GM12865 (cell line): ENCODE measurements at regions not wholly inside any gene's neighbourhood (a gene's known extent, or its start where the extent isn't known, plus 50 kb on each side); places are given as distances from the start of the nearest gene placed in this dataset.

Experiments
- DNase-seq: peaks from one replicate; pipeline ENCODE4 v3.0.0; 2010; ENCODE audit warnings: low read depth
- H3K4me3 ChIP-seq: 2 replicates; pipeline ENCODE4 v1.5.1; 2011; ENCODE audit warnings: mild to moderate bottlenecking, low read depth, low read length, control low read depth
- TF ChIP-seq, protein P1 (sequence below): IDR thresholded peaks from 2 replicates; pipeline ENCODE4 v1.5.1; 2011; ENCODE audit warnings: low read length, control low read depth, low read depth, inconsistent platforms; ENCODE audit not compliant: insufficient read depth; ENCODE audit errors: missing control alignments

DNA sequence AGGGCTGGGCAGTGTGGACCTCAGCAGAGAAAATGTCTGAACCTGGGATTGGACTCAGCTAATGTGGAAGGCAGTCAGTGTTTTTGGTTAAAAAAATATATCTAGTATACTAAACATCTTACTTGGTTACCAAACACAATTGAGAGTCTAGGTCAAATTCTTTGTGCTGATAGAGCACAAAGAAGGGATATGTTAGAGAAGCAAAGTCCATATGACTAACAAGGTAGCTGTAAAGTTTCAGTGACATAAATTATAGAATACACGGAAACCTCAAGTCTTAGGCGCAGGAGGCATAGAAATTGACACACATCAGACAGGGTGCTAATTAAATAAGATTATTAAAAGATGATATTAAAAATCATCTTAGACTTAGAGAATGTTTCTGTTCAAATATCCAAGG is 718.3 kb downstream of the TLR4 start:
- no peak overlapping the region for H3K4me3 ChIP-seq
- DNase-seq: no peak
- TF ChIP-seq, protein P1, sequence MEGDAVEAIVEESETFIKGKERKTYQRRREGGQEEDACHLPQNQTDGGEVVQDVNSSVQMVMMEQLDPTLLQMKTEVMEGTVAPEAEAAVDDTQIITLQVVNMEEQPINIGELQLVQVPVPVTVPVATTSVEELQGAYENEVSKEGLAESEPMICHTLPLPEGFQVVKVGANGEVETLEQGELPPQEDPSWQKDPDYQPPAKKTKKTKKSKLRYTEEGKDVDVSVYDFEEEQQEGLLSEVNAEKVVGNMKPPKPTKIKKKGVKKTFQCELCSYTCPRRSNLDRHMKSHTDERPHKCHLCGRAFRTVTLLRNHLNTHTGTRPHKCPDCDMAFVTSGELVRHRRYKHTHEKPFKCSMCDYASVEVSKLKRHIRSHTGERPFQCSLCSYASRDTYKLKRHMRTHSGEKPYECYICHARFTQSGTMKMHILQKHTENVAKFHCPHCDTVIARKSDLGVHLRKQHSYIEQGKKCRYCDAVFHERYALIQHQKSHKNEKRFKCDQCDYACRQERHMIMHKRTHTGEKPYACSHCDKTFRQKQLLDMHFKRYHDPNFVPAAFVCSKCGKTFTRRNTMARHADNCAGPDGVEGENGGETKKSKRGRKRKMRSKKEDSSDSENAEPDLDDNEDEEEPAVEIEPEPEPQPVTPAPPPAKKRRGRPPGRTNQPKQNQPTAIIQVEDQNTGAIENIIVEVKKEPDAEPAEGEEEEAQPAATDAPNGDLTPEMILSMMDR: no peak

DNA sequence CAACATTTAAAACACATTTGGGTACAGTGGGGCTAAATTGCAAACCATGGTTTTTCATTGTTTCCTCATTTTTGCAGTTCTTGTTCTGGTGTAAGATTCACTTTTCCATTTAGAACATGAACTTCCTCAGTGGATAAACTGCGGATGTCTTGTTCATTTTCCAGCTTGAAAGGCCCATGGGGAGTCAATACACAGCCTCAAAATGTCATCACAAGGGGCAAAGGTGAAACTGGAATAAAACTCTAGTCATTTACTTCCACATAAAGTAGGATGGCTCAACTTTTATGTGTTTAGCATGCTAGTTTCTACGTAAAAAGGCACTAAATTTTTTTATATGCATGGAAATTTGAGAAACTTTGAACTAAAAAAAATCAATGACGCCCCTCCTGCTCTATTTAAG is 718.8 kb downstream of the TLR4 start:
- TF ChIP-seq, protein P1: no peak
- H3K4me3 ChIP-seq: no peak overlapping the region
- no peak for DNase-seq

DNA sequence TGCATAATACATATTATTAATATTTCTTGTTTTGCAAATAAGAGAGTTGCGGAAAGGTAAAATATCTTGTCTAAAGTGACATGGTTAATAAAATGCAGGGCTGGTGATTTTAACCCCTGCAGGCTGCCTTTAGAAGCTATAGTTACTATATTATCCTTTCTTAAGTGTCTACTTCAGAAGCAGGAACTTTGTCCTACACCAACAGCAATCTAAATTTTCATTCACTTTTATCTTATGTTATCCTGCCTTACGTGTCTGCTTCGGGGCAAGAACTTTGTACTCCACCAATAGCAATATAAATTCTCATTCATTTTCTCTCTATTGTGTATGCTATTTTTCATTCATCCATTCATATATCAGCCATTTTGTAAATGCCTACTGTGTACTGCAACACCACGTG is 719.5 kb downstream of the TLR4 start:
- DNase-seq: no peak
- H3K4me3 ChIP-seq: no peak overlapping the region
- TF ChIP-seq, protein P1: no peak

DNA sequence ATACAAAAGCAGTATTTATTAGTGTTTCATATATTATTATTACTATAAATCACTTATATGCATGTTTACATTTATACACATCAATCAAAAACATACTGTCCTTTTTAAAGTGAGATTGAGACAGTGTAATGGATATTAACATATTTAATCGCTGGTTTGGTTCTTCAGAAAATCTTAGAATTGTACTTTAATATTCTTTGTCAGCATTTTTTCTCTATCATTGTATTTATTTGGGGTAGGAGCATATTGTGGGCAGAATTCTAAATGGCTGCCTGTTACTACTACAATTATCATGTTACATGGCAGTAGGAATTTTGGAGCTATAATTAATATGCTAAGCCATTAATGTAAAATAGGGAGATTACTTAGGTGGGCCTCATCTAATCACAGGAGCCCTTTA is 722.6 kb downstream of the TLR4 start:
- DNase-seq: no peak
- H3K4me3 ChIP-seq: no peak overlapping the region
- TF ChIP-seq, protein P1: no peak

DNA sequence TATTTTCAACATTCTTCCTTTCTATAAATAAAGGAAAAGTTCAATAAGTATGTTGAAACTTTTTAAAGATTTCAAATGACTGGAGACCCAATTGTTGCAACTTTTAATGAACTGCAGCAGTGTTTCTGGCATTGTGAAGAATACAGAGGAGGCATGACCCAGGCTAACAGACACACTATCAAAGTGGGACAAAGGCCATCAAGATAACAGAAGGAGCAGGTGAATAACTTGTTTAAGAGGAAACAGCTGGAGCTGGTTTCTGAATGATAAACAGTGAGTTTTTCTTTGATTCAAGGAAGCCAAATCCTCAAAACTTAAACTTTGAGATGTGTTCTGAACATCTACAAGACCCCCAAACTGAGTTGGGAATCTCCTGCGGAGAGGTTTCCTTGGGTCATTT is 734.6 kb downstream of the TLR4 start:
- no peak for DNase-seq
- no peak overlapping the region for H3K4me3 ChIP-seq
- TF ChIP-seq, protein P1: no peak

DNA sequence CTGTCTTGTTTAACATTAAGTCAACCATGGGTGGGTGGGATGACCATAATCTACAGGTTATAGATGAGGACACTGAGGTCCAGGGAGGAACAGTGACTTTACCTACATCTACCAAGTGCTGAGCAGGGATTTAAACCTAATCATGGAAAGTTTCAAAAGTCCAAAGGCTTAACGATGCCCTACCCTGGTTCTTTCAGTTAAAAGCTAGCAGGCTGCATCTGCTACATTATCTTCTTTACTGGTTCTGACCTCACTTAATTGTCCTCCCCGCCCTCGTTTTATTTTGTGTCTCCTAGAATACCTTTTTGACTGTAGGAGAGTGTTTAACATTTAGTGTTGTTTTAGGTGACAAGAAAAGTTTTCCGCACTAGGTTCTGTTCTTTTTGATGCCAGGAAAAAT is 735.2 kb downstream of the TLR4 start:
- no peak for DNase-seq
- H3K4me3 ChIP-seq: no peak overlapping the region
- TF ChIP-seq, protein P1: no peak

DNA sequence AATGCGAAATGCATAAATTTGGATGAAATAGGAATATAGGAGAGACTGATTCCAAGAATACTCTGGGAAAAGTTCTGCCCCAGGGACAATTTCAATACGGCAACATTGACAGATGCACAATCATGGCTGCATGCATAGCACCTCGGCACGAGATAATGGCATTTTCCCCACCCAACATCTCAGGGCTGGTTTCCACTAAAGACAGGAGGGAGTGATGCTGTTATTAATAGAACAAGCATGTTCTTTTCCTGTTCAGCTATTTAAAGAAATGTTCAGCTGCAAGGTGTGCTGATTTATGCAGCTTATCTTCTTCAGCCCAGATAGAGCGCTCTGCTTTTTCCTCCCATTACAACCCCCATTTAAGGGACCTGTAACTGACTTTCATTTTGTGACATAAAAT is 740.2 kb downstream of the TLR4 start:
- DNase-seq: no peak
- TF ChIP-seq, protein P1: no peak
- no peak overlapping the region for H3K4me3 ChIP-seq
